ENCODE measurements at regions not wholly inside any gene's neighbourhood (a gene's known extent, or its start where the extent isn't known, plus 50 kb on each side); places are given as distances from the start of the nearest gene placed in this dataset.

- TF ChIP-seq YY1 (IDR thresholded peaks at IDR 0.05; ENCODE audit: insufficient read depth, insufficient read length) (no peak), SUZ12 (IDR thresholded peaks at IDR 0.05; ENCODE audit: extremely low read depth, insufficient read depth, insufficient read length) (no peak)
Measured at GRCh38 chr12:92335831-92336230, 190.2 kb upstream of the BTG1 start.
